ENCODE measurements at regions not wholly inside any gene's neighbourhood (a gene's known extent, or its start where the extent isn't known, plus 50 kb on each side); places are given as distances from the start of the nearest gene placed in this dataset.
"Not testable (repeated sequence)": the region's sequence is repeated elsewhere in the genome, so short reads cannot be mapped to it uniquely, and the experiment has no call there.

- TF ChIP-seq, protein P1, sequence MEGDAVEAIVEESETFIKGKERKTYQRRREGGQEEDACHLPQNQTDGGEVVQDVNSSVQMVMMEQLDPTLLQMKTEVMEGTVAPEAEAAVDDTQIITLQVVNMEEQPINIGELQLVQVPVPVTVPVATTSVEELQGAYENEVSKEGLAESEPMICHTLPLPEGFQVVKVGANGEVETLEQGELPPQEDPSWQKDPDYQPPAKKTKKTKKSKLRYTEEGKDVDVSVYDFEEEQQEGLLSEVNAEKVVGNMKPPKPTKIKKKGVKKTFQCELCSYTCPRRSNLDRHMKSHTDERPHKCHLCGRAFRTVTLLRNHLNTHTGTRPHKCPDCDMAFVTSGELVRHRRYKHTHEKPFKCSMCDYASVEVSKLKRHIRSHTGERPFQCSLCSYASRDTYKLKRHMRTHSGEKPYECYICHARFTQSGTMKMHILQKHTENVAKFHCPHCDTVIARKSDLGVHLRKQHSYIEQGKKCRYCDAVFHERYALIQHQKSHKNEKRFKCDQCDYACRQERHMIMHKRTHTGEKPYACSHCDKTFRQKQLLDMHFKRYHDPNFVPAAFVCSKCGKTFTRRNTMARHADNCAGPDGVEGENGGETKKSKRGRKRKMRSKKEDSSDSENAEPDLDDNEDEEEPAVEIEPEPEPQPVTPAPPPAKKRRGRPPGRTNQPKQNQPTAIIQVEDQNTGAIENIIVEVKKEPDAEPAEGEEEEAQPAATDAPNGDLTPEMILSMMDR (IDR thresholded peaks at IDR 0.05): not testable (repeated sequence)
- TF ChIP-seq EP300 (IDR thresholded peaks at IDR 0.05): not testable (repeated sequence)
Measured at GRCh38 chr16:21404699-21405098, 126.6 kb upstream of the CRYM start.
